ENCODE measurements at regions not wholly inside any gene's neighbourhood (a gene's known extent, or its start where the extent isn't known, plus 50 kb on each side); places are given as distances from the start of the nearest gene placed in this dataset.

- H3K4me1 ChIP-seq (ENCODE audit: control insufficient read depth, extremely low read depth, insufficient read depth, low read length): peaks cover 8% of the 10 kb centered on the region
- no peak for DNase-seq (ENCODE audit: low read depth in 2 of 2)
- no peaks in the 10 kb centered on the region for H3K36me3 ChIP-seq (ENCODE audit: control insufficient read depth, insufficient read depth, low read length)
- no peaks in the 10 kb centered on the region for H3K27me3 ChIP-seq (ENCODE audit: control insufficient read depth, insufficient read depth, low read length)
- H4K20me1 ChIP-seq (ENCODE audit: control insufficient read depth, extremely low read depth, insufficient read depth, low read length): no peaks in the 10 kb centered on the region
- no peaks in the 10 kb centered on the region for H3K9me3 ChIP-seq (ENCODE audit: control insufficient read depth, insufficient read depth, low read depth, low read length)
- no peak overlapping the region for H3K27ac ChIP-seq (ENCODE audit: insufficient read depth, low read length)
- H3K4me3 ChIP-seq (replicated peaks in 1 of 4; ENCODE audit: control extremely low read depth in 1 of 4, insufficient read depth in 1 of 4, low read depth in 3 of 4, low read length in 4 of 4): no peak overlapping the region
- H3K4me2 ChIP-seq (ENCODE audit: extremely low read depth, insufficient read depth, low read length): no peak overlapping the region
- no peak for TF ChIP-seq CTCF (conservative IDR thresholded peaks at IDR 0.05 in 1 of 2, IDR thresholded peaks at IDR 0.05 in 1 of 2; ENCODE audit: low read depth in 1 of 2, low read length in 2 of 2)
- no peak for TF ChIP-seq EZH2 (IDR thresholded peaks at IDR 0.05; ENCODE audit: low read length, missing control alignments)
- no peak overlapping the region for H2AFZ ChIP-seq (ENCODE audit: low read length)
- no peak overlapping the region for H3K9ac ChIP-seq (ENCODE audit: insufficient read depth, low read length)
- no peaks in the 10 kb centered on the region for H3K79me2 ChIP-seq (ENCODE audit: control insufficient read depth, insufficient read depth, low read length)
These were observed 539.4 kb downstream of the BNC2 start for GRCh38 chr9:16331031-16331430.

- H4K20me1 ChIP-seq (ENCODE audit: control insufficient read depth, extremely low read depth, insufficient read depth, low read length): no peaks in the 10 kb centered on the region
- no peaks in the 10 kb centered on the region for H3K27me3 ChIP-seq (ENCODE audit: control insufficient read depth, insufficient read depth, low read length)
- H3K4me1 ChIP-seq (ENCODE audit: control insufficient read depth, extremely low read depth, insufficient read depth, low read length): peaks cover 8% of the 10 kb centered on the region
- H3K9ac ChIP-seq (ENCODE audit: insufficient read depth, low read length): no peak overlapping the region
- no peak overlapping the region for H3K27ac ChIP-seq (ENCODE audit: insufficient read depth, low read length)
- TF ChIP-seq CTCF (conservative IDR thresholded peaks at IDR 0.05 in 1 of 2, IDR thresholded peaks at IDR 0.05 in 1 of 2; ENCODE audit: low read depth in 1 of 2, low read length in 2 of 2) (no peak), EZH2 (IDR thresholded peaks at IDR 0.05; ENCODE audit: low read length, missing control alignments) (no peak)
- no peak overlapping the region for H2AFZ ChIP-seq (ENCODE audit: low read length)
- H3K9me3 ChIP-seq (ENCODE audit: control insufficient read depth, insufficient read depth, low read depth, low read length): no peaks in the 10 kb centered on the region
- no peak overlapping the region for H3K4me2 ChIP-seq (ENCODE audit: extremely low read depth, insufficient read depth, low read length)
- H3K79me2 ChIP-seq (ENCODE audit: control insufficient read depth, insufficient read depth, low read length): no peaks in the 10 kb centered on the region
- no peaks in the 10 kb centered on the region for H3K36me3 ChIP-seq (ENCODE audit: control insufficient read depth, insufficient read depth, low read length)
- H3K4me3 ChIP-seq (replicated peaks in 1 of 4; ENCODE audit: control extremely low read depth in 1 of 4, insufficient read depth in 1 of 4, low read depth in 3 of 4, low read length in 4 of 4): no peak overlapping the region
- DNase-seq (ENCODE audit: low read depth in 2 of 2): no peak
These were observed 538.9 kb downstream of the BNC2 start for GRCh38 chr9:16331527-16331926.

- Histone ChIP-seq H3K4me2 (ENCODE audit: extremely low read depth, insufficient read depth, low read length) (no peak overlapping the region), H3K9ac (ENCODE audit: insufficient read depth, low read length) (no peak overlapping the region), H3K36me3 (ENCODE audit: control insufficient read depth, insufficient read depth, low read length) (no peaks in the 10 kb centered on the region), H3K4me1 (ENCODE audit: control insufficient read depth, extremely low read depth, insufficient read depth, low read length) (peaks cover 18% of the 10 kb centered on the region), H3K27ac (ENCODE audit: insufficient read depth, low read length) (no peak overlapping the region), H4K20me1 (ENCODE audit: control insufficient read depth, extremely low read depth, insufficient read depth, low read length) (no peaks in the 10 kb centered on the region), H2AFZ (ENCODE audit: low read length) (no peak overlapping the region), H3K79me2 (ENCODE audit: control insufficient read depth, insufficient read depth, low read length) (no peaks in the 10 kb centered on the region), H3K27me3 (ENCODE audit: control insufficient read depth, insufficient read depth, low read length) (no peaks in the 10 kb centered on the region), H3K9me3 (ENCODE audit: control insufficient read depth, insufficient read depth, low read depth, low read length) (no peaks in the 10 kb centered on the region), H3K4me3 (replicated peaks in 1 of 4; ENCODE audit: control extremely low read depth in 1 of 4, insufficient read depth in 1 of 4, low read depth in 3 of 4, low read length in 4 of 4) (no peak overlapping the region)
- peak in 1 of 2 donors; percentile 50 for DNase-seq (ENCODE audit: low read depth in 2 of 2)
- TF ChIP-seq CTCF (conservative IDR thresholded peaks at IDR 0.05 in 1 of 2, IDR thresholded peaks at IDR 0.05 in 1 of 2; ENCODE audit: low read depth in 1 of 2, low read length in 2 of 2) (no peak), EZH2 (IDR thresholded peaks at IDR 0.05; ENCODE audit: low read length, missing control alignments) (no peak)
These were observed 536.8 kb downstream of the BNC2 start for GRCh38 chr9:16333691-16334090.

Measured in fibroblast of lung (primary cell).